Stimulated activated CD8-positive, alpha-beta memory T cell treated with anti-CD3 and anti-CD28 coated beads, Interleukin-15, amount 100 ng/mL, for 4 hours (primary cell): ENCODE measurements at regions not wholly inside any gene's neighbourhood (a gene's known extent, or its start where the extent isn't known, plus 50 kb on each side); places are given as distances from the start of the nearest gene placed in this dataset.

Source experiments
- DNase-seq, 2 donors: peaks; one replicate each; pipeline ENCODE4 v3.0.0-alpha.2; 2020; ENCODE audit warnings: low read depth in 2 of 2

GRCh38 chr4:130632731-130633604, 1537.0 kb downstream of the C4orf33 start:
- DNase-seq, result no peak

DNA sequence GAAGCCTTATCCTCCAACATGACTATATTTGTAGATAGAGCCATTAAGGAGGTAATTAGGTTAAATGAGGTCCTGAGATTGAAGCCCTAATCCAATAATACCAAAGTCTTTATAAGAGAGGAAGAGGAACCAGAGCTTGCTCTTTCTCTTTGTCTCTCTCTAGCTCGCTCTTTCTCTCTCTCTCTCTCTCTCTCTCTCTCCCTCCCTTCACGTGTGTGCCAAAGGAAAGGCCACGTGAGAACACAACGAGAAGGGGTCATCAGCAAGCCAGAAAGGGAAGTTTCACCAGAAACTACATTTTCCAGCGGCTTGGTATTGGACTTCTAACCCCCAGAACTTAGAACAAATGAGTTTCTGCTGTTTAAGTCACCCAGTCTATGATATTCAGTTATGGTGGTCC, 1540.5 kb downstream of the C4orf33 start:
- no peak for DNase-seq

DNA sequence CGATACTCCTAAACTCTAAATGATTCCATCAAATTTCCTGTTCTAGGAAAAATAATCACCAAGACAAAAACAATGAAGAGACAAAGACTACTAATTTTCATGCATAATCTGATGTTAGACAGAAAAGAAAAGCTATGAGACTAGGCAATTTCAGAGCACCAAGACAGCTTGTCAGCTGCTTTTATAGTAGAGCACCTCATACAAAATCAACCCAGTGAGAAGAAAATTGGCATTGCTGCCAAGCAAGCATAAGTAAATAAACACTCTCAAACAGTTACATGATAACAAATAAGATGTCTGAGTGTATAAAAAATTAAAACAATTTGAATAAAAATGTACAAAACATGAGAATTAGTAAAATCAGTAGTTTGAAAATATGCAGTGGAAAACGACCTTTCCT, 1544.6 kb downstream of the C4orf33 start:
- no peak for DNase-seq

- DNase-seq, result no peak
Measured at GRCh38 chr4:130646886-130647285, 1550.9 kb downstream of the C4orf33 start.

GRCh38 chr4:130648570-130648969, 1552.6 kb downstream of the C4orf33 start:
- DNase-seq, result no peak

GRCh38 chr4:130653842-130654241, 1557.9 kb downstream of the C4orf33 start:
- DNase-seq, result no peak

GRCh38 chr4:130659320-130659719, 1563.4 kb downstream of the C4orf33 start:
- no peak for DNase-seq

GRCh38 chr4:130668859-130669258, 1572.9 kb downstream of the C4orf33 start:
- no peak for DNase-seq

DNA sequence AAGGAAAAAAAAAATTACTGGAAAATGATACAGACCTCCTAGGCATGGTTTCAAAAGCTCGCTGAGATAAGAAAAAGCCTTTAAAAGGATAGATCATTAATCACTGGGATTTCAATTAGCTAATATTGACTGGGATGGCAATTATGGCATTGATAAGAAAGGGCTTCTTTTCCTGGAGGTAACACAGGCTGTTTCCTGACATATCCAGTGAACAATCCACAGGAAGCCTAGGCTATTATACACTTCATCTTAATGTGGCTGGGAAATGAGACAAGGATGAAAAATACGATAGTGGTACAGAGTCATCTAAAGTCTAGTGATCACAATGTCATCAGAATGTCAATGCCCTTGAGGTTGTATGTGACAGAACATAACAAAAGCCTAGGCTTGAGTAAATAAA, 1579.3 kb downstream of the C4orf33 start:
- no peak for DNase-seq

DNA sequence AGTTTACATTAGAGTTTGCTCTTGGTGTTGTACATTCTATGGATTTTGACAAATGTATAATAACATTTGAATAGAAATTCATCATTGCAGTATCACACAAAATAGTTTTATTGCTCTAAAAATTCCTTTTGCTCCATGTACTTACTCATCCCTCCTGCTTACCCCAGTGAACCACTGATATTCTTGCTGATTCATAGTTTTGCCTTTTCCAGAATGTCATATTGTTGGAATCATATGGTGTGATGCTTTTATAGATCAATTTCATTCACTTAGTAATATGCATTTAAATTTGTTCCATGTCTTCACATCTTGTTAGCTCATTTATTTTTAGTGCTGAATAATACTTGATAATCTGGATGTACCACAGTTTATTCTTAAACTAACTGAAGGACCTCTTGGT, 1593.2 kb downstream of the C4orf33 start:
- no peak for DNase-seq

DNA sequence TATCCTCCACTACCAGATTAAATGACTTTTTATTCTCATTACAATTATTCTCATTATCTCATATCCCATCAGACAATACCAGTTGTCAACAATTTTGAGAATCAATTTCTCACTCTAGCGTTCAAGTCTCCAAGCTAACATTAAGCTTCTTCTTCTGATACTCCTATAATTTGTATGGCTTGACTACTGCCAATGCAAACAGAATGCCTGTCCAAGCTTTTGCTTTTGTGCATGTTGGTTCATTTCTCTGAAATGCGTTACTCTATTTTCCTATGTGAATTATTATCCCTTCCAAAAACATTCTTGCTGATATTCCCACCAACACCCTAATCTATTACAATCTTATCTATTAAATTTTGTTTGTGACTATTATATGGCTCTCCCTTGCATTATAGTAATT, 1602.3 kb downstream of the C4orf33 start:
- DNase-seq, result no peak

- no peak for DNase-seq
Measured at GRCh38 chr4:130699004-130699403, 1603.1 kb downstream of the C4orf33 start.

- DNase-seq, result no peak
Measured at GRCh38 chr4:130703211-130703935, 1607.4 kb downstream of the C4orf33 start.

DNA sequence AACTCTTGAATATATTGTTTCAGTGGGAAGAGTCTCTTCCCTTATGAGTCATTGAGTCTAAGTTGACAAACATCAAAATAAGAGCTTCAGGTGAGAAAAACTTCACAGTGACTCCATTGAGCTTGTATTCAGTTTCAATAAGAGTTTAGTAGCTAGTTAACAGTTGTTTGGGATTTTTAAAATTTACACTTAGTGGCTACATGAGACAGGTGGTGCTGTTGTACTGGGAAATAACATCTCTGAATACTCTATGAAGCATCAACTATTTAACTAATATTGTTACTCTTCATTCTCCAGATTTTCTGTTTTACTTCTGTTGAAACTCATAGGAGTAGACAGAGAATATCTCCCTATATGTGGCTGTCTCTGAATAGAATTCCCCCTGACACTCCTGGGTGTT, 1609.1 kb downstream of the C4orf33 start:
- no peak for DNase-seq

DNA sequence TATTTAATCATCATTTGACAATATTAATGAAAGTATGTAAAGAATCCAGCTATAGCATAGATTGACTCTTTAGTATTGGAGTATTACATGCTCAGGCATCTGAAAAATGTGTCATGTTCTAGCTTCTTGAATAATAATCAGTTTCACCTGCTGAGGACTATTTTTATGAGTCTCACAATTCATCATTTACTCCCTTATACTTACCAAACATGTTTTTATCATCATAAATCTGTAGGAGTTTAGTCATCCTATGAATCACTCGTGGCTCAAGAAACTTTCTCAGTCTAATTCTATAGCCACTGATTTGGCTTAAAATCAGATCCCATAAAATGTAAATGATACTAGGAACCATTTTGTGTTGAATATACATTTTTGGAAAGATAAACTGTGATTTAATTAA, 1616.1 kb downstream of the C4orf33 start:
- DNase-seq, result no peak

GRCh38 chr4:130714006-130714405, 1618.1 kb downstream of the C4orf33 start:
- no peak for DNase-seq

DNA sequence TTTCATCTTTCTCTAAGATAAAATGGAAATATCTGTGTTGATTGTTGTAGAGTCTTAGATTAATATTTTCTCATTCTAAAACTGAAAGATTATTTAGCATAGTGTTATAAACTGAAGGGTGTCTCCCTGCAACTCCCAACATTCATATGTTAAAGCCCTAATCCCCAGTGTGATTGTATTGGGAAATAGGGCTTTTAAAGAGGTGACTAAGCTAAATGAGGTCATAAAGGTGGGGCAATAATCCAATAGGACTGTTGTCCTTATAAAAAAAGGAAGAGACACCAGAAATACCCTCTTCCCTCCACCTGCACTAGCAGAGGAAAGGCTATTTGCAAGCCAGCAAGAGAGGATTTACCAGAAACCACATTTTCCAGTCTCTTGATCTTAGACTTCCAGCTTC, 1626.4 kb downstream of the C4orf33 start:
- DNase-seq, result no peak

DNA sequence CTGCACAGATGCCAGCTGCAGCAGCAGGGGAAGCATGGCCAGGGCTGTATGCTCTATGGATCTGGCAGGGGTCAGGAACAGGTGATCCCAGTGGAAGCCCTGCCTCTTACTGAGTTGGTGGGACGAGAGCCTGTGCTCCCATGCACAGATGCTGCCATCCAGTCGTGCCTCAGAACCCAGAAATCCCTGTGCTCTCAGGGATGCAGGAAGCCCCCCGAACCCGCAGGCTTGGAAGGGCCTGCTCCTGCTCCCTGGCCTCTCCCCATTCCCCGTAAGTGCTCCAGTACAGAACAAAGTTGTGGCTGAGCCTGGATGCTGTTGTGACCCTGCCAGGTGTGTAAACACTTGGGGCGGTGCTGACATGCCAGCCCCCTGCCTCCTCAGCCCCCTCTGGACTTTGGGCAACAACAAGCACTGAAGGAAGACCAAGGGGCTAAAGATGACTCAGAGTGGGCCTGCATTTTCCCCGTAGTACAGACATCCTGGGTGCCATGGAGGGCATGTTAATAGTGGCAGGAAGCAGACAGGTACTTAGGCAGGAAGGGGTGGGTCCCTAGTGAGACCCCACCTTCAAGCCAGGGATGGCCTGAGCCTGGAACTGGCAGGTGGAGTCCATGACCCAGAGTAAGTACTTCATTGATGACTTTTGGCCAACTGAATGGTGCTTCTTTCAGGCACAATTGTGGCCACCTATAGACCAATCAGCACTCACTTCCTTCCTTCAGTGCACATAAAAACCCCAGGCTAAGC, 1640.7 kb downstream of the C4orf33 start:
- DNase-seq, result no peak

DNA sequence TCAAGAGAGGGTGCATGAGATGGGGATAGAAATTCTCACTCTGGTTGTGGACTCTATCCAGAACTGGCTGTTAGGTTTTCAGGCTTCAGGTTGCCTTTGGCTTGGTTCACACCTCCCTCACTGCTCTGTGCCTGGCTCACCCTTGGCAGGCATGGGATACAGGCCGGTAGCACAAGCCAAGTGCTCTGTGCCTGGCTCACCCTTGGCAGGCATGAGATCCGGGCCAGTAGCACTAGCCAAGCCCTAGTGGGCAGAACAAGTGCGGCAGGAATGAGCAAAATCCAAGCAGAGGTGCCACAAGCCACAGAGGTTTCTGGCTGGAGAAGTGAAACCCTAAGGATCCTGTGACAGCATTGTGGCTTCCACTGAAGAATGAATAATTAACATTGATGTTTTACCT, 1642.3 kb downstream of the C4orf33 start:
- no peak for DNase-seq

- DNase-seq, result no peak
Measured at GRCh38 chr4:130747842-130748241, 1651.9 kb downstream of the C4orf33 start.

- no peak for DNase-seq
Measured at GRCh38 chr4:130753926-130754325, 1658.0 kb downstream of the C4orf33 start.

- no peak for DNase-seq
Measured at GRCh38 chr4:130760246-130760645, 1664.3 kb downstream of the C4orf33 start.
